ENCODE measurements at regions not wholly inside any gene's neighbourhood (a gene's known extent, or its start where the extent isn't known, plus 50 kb on each side); places are given as distances from the start of the nearest gene placed in this dataset.
"Not testable (repeated sequence)": the region's sequence is repeated elsewhere in the genome, so short reads cannot be mapped to it uniquely, and the experiment has no call there.

DNA sequence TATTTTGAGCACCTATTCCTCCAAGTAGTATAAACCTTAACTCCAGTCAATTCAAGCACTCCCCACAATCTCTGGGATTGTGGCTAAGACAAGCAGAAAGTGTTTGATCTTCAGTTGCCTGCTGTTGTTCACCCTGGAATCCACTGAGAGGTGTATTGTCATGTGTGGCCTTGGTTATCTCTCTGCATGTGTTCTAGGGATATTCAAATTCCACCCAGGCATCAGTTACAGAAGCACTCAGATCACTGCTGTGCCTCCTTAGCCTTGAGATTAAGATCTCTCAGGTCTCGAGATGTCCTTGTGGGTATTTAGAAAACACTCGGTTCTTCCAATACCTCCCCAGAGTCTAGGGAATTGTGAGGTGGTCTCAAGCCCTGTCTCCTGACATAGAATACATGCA lies 213.3 kb downstream of the SMARCA1 start:
- no peaks in the 10 kb centered on the region for H4K20me1 ChIP-seq (ENCODE audit: insufficient read depth)
- H2AFZ ChIP-seq (ENCODE audit: low read depth): no peak overlapping the region
- H3K9ac ChIP-seq: no peak overlapping the region
- H3K27me3 ChIP-seq (ENCODE audit: insufficient read depth, low read depth): no peaks in the 10 kb centered on the region
- TF ChIP-seq, protein P1, sequence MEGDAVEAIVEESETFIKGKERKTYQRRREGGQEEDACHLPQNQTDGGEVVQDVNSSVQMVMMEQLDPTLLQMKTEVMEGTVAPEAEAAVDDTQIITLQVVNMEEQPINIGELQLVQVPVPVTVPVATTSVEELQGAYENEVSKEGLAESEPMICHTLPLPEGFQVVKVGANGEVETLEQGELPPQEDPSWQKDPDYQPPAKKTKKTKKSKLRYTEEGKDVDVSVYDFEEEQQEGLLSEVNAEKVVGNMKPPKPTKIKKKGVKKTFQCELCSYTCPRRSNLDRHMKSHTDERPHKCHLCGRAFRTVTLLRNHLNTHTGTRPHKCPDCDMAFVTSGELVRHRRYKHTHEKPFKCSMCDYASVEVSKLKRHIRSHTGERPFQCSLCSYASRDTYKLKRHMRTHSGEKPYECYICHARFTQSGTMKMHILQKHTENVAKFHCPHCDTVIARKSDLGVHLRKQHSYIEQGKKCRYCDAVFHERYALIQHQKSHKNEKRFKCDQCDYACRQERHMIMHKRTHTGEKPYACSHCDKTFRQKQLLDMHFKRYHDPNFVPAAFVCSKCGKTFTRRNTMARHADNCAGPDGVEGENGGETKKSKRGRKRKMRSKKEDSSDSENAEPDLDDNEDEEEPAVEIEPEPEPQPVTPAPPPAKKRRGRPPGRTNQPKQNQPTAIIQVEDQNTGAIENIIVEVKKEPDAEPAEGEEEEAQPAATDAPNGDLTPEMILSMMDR (conservative IDR thresholded peaks at IDR 0.05; ENCODE audit: low read depth, low read length): no peak
- H3K79me2 ChIP-seq (ENCODE audit: insufficient read depth, low read depth): no peaks in the 10 kb centered on the region
- H3K4me3 ChIP-seq (IDR thresholded peaks at IDR 0.05; ENCODE audit: insufficient read depth, low read depth, low read length): no peak overlapping the region
- H3K27ac ChIP-seq: no peak overlapping the region
- no peak overlapping the region for H3K4me2 ChIP-seq
- H3K4me1 ChIP-seq (ENCODE audit: low read depth, poor library complexity, severe bottlenecking): no peaks in the 10 kb centered on the region
- no peaks in the 10 kb centered on the region for H3K36me3 ChIP-seq (ENCODE audit: insufficient read depth)

DNA sequence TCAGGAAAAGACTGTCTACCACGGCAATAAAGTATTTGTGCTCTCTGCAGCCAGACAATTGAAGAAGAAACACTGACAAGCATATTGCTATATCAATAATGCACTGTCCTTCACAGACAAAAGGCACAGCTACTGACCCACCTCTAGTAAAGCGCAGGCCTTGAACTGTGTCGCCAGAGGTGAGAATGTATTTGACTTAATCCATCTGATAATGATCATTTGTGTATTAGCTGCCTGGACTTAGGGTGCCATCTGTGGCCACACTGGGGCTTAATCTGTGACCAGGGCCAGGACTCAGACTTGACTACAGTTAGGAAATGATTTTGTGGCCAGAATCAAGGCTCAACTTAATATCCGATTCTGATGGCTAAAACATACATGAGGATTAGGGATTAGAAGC lies 260.4 kb downstream of the SMARCA1 start:
- H3K4me2 ChIP-seq: no peak overlapping the region
- no peaks in the 10 kb centered on the region for H3K4me1 ChIP-seq (ENCODE audit: low read depth, poor library complexity, severe bottlenecking)
- no peak overlapping the region for H3K9ac ChIP-seq
- H4K20me1 ChIP-seq (ENCODE audit: insufficient read depth): no peaks in the 10 kb centered on the region
- H3K27me3 ChIP-seq (ENCODE audit: insufficient read depth, low read depth): no peaks in the 10 kb centered on the region
- no peaks in the 10 kb centered on the region for H3K79me2 ChIP-seq (ENCODE audit: insufficient read depth, low read depth)
- H2AFZ ChIP-seq (ENCODE audit: low read depth): no peak overlapping the region
- TF ChIP-seq, protein P1 (conservative IDR thresholded peaks at IDR 0.05; ENCODE audit: low read depth, low read length): no peak
- H3K27ac ChIP-seq: no peak overlapping the region
- no peaks in the 10 kb centered on the region for H3K36me3 ChIP-seq (ENCODE audit: insufficient read depth)
- no peak overlapping the region for H3K4me3 ChIP-seq (IDR thresholded peaks at IDR 0.05; ENCODE audit: insufficient read depth, low read depth, low read length)

DNA sequence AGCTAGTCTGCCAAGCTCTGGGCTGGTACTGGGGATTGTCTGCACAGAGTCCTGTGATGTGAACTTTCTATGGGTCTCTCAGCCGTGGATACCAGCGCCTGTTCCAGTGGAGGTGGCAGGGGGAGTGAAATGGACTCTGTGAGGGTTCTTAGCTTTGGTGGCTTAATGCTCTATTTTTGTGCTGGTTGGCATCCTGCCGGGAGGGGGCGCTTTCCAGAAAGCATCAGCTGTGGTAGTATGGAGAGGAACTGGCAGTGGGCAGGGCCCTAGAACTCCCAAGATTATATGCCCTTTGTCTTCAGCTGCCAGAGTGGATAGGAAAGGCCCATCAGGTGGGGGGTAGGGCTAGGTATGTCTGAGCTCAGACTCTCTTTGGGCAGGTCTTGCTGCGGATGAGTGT lies 267.8 kb downstream of the SMARCA1 start:
- not testable (repeated sequence) for H3K4me3 ChIP-seq (IDR thresholded peaks at IDR 0.05; ENCODE audit: insufficient read depth, low read depth, low read length); H3K27me3 ChIP-seq (ENCODE audit: insufficient read depth, low read depth); H3K4me1 ChIP-seq (ENCODE audit: low read depth, poor library complexity, severe bottlenecking); H3K9ac ChIP-seq; H3K79me2 ChIP-seq (ENCODE audit: insufficient read depth, low read depth); H3K27ac ChIP-seq; H3K36me3 ChIP-seq (ENCODE audit: insufficient read depth); H3K4me2 ChIP-seq; H2AFZ ChIP-seq (ENCODE audit: low read depth); H4K20me1 ChIP-seq (ENCODE audit: insufficient read depth)

DNA sequence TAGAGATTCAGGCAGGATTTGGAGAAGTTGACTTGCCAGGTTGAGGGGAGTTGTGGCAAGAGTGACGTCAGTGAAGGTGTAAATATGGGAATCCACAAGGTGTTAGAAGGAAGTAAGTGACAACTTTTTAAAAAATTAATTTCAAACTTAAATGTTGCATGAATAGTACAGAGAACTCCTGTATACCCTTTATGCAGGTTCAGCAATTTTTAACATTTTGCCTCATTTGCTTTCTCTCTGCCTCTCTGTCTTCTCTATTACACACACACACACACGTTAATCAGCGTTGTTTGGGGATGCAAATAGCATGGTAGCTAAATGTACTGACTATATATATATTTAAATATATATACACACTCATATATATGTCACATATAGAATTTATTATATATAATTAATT lies 273.7 kb downstream of the SMARCA1 start:
- H3K79me2 ChIP-seq (ENCODE audit: insufficient read depth, low read depth): no peaks in the 10 kb centered on the region
- no peak overlapping the region for H3K9ac ChIP-seq
- no peak overlapping the region for H3K4me2 ChIP-seq
- H3K4me1 ChIP-seq (ENCODE audit: low read depth, poor library complexity, severe bottlenecking): no peaks in the 10 kb centered on the region
- H4K20me1 ChIP-seq (ENCODE audit: insufficient read depth): no peaks in the 10 kb centered on the region
- no peaks in the 10 kb centered on the region for H3K36me3 ChIP-seq (ENCODE audit: insufficient read depth)
- no peaks in the 10 kb centered on the region for H3K27me3 ChIP-seq (ENCODE audit: insufficient read depth, low read depth)
- no peak overlapping the region for H2AFZ ChIP-seq (ENCODE audit: low read depth)
- TF ChIP-seq, protein P1 (conservative IDR thresholded peaks at IDR 0.05; ENCODE audit: low read depth, low read length): no peak
- no peak overlapping the region for H3K4me3 ChIP-seq (IDR thresholded peaks at IDR 0.05; ENCODE audit: insufficient read depth, low read depth, low read length)
- H3K27ac ChIP-seq: no peak overlapping the region

DNA sequence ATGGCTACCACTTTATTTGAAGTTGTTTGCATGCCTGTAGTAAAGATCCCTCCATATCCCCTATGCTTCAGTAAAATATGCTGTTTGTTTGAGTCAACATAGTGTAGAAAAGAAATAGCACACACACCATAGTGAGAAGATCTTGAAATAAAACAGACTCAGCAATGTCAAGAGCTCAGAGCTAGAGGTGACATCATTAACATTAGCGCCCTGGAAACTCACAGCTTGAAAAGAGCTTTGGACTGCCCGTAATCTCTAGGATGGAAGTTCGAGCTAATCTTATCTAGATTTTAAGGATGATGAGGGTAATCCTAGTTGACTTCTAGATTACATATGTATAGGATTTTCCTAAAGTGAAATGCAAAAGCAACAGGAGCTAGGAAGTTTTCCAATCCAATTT lies 275.6 kb downstream of the SMARCA1 start:
- no peaks in the 10 kb centered on the region for H3K27me3 ChIP-seq (ENCODE audit: insufficient read depth, low read depth)
- no peak overlapping the region for H3K4me3 ChIP-seq (IDR thresholded peaks at IDR 0.05; ENCODE audit: insufficient read depth, low read depth, low read length)
- no peak overlapping the region for H3K9ac ChIP-seq
- TF ChIP-seq, protein P1 (conservative IDR thresholded peaks at IDR 0.05; ENCODE audit: low read depth, low read length): no peak
- H3K36me3 ChIP-seq (ENCODE audit: insufficient read depth): no peaks in the 10 kb centered on the region
- no peaks in the 10 kb centered on the region for H3K79me2 ChIP-seq (ENCODE audit: insufficient read depth, low read depth)
- no peak overlapping the region for H2AFZ ChIP-seq (ENCODE audit: low read depth)
- no peaks in the 10 kb centered on the region for H4K20me1 ChIP-seq (ENCODE audit: insufficient read depth)
- no peak overlapping the region for H3K27ac ChIP-seq
- no peak overlapping the region for H3K4me2 ChIP-seq
- H3K4me1 ChIP-seq (ENCODE audit: low read depth, poor library complexity, severe bottlenecking): no peaks in the 10 kb centered on the region
